ENCODE measurements at regions not wholly inside any gene's neighbourhood (a gene's known extent, or its start where the extent isn't known, plus 50 kb on each side); places are given as distances from the start of the nearest gene placed in this dataset.
"Not testable (repeated sequence)": the region's sequence is repeated elsewhere in the genome, so short reads cannot be mapped to it uniquely, and the experiment has no call there.

DNA sequence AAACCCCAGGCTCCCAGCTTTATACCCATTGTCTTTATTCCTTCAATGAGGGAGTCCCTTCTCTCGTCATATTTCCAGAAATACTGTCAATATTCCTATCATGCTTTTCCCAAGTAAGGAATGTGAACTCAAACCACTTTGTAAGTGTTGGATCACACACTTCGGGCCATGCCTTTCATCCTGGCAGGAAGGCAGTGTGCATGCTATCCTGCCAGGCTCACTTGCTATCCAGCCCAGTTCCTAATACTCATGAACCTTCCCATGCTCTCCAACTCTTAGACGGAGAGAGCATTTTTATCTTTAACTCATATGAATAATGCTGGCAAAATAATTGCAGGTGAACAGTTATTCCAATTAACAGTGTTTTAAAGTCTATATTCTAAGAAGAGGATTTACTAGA is 639.9 kb upstream of the ACO1 start:
- DNase-seq (ENCODE audit: low read depth), result no peak

DNA sequence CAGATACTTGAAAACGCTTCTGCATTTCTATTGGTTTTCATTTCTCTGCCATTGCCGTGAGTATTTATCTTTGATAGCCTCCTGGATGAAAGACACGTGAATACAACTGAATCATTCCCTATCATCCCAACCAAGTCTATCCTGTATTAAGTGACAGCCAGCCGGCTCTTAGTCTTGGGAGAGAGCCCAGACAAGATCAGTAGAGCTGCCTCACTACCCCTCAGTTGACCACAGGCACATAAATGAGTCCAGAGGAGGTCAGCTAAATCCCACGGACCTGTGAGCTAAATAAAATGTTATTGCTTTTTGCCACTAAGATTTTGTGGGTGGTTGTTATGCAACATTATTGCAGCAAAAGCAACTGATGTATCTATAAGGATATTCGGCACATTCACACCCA is 639.0 kb upstream of the ACO1 start:
- peak; percentile 18 for DNase-seq (ENCODE audit: low read depth)

DNA sequence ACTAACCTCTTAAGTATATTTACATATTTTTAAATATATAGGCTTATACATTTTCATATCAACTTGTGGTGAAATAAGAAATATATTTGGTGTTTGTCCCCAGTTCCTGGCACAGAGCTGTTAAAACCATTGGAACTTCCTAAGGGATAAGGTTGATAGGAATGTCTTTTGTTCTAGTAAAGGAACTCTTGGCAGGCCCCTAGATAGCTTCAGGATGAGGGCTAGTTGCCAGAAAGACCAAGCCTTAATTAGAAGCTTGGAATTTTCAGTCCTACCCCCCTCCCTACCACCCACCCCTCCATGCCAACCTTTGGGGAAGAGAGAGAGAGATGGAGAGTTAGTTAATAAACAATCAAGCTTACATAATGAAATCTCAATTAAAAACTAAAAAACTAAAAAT is 638.6 kb upstream of the ACO1 start:
- DNase-seq (ENCODE audit: low read depth), result no peak

DNA sequence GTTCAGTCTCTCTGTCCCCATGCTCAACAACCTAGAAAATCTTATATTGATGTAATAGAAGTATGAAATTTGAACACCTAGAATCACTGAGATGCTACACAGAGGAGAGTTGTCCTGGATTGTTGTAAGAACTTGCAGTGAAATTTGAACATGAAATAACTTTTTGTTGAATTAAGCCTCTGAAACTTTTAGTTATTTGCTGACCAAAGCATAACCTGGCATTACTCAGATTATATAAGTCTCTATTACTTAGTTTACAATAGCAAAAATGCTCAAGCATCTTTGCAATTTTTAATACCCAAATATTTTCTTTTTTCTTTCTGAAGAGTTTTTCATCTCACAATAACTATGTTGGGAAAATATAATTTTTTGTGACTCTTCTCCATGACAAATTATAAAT is 630.7 kb upstream of the ACO1 start:
- DNase-seq (ENCODE audit: low read depth), result no peak

DNA sequence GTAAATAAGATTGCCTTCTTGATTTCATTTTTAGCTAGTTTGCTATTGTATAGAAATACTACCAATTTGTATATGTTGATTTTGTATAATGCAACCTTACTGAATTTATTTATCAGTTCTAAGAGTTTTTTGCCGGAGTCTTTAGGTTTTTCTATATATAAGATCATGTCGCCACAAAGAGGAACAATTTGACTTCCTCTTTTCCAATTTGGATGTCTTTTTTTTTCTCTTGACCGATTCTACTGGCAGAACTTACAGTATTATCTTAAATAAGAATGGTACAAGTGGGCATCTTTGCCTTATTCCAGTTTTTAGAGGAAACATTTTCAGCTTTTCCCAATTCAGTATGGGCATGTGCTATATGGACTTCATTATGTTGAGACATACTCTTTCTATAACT is 624.7 kb upstream of the ACO1 start:
- DNase-seq (ENCODE audit: low read depth), result no peak

DNA sequence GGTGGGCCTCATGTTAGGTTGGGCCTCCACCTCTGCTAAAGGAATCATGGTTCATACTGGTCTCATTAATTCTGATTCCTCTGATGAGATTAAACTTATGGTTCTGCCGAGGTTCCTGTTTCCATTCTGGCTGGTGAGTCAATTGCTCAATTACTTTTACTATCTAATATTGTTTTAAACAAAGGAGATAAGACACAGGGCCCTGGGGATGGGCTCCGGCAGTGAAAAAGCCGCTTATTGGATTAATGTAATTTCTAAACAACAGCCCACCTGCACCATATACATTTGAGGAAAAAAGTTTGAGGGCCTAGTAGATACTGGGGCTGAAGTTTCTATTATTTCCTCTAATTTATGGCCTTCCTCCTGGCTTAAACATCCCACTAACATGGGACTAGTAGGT is 610.4 kb upstream of the ACO1 start:
- DNase-seq (ENCODE audit: low read depth), result not testable (repeated sequence)

DNA sequence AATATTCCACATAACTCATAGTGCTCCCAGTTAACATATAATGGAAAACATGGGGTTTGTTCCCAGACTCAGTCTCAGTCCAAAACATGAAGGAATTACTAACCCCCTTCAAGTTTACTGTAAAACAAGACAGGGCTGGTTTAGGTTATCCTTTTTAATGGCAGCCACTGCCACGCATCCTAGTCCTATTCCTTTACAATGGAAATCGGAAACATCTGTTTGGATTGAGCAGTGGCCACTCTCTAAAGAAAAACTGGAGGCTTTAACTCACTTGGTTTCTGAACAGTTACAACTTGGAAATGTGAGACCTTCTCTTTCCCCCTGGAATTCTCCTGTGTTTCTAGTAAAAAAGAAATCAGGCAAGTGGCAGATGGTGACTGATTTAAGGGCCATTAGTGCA is 609.9 kb upstream of the ACO1 start:
- DNase-seq (ENCODE audit: low read depth), result no peak

DNA sequence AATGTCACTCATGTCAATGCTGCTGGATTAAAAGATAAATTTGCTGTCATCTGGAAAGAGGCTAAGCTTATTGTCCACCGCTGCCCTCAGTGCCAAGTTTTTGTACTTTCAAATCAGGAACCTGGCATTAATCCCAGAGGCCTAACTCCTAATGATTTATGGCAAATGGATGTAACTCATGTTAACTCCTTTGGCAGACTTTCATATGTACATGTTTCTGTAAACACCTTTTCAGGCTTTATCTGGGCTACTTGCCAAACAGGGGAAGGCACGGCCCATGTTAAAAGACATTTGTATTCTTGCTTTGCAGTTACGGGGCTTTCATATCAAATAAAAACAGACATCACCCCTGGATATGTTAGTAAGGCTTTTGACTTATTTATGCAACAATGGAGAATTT is 608.0 kb upstream of the ACO1 start:
- peak; percentile 63 for DNase-seq (ENCODE audit: low read depth)

DNA sequence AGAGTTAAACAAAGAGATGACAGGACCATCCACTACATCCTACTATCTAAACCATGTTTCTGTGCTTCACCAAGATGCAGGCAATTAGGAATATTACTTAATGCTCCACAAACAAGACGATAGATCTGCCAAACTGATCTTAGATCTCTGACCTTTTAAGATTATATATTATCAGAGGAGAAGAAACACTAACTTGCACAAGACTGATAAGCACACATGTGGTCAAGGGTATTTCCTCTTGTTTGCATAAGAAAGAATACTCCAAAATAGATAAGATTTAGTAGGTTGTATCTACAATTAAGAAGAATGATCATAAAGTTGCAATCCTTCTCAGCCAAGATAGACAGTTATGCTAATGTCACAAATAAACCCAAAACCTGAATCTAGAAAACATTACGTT is 601.0 kb upstream of the ACO1 start:
- DNase-seq (ENCODE audit: low read depth), result no peak

DNA sequence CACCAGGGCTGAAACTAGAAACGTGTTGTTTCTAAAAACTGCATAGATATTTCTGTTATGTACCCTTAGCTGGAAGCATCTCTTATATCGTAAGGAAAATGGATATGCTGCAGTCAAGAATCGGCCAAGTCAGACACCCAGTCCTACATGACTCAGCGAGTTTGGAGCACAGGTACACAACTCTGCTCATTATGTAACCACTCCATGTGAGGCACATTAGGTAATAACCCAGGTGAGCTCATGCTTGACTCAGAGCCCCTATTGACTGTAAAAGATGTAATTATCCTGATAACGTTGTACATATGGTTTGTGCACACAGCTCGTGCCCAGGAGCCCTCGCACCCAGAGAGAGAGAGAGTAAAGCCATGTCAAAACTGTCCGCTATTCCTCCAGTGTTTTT is 593.7 kb upstream of the ACO1 start:
- no peak for DNase-seq (ENCODE audit: low read depth)

DNA sequence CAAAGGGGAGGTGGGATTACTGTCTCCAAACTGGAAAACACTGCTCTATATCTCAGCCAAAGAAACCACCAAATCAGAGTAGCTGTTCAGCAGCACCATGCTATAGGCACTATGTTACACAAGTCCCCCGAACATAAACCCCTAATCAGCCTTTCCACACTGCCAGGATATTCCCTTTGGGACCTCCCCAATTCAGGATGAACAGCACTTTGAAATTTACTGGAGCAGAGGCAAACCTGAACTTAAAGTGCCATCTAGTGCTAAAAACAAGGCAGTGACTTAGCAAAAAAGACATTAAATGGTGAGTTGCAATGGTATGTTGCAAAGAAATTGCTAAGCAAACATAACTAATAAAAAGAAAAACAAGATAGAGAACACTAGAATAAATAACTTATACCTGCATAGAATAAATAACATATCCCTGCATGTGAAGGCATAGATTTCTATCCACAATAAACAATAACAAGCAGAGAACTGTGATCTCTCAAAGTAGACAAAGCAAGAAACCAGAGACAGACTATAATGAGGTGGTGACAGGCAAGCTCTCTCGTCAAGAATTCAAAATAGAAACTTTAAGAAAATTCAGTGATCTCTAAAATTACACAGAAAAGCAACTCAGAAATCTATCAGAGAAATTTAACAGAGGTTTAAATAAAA is 584.4 kb upstream of the ACO1 start:
- peak; percentile 30 for DNase-seq (ENCODE audit: low read depth)

DNA sequence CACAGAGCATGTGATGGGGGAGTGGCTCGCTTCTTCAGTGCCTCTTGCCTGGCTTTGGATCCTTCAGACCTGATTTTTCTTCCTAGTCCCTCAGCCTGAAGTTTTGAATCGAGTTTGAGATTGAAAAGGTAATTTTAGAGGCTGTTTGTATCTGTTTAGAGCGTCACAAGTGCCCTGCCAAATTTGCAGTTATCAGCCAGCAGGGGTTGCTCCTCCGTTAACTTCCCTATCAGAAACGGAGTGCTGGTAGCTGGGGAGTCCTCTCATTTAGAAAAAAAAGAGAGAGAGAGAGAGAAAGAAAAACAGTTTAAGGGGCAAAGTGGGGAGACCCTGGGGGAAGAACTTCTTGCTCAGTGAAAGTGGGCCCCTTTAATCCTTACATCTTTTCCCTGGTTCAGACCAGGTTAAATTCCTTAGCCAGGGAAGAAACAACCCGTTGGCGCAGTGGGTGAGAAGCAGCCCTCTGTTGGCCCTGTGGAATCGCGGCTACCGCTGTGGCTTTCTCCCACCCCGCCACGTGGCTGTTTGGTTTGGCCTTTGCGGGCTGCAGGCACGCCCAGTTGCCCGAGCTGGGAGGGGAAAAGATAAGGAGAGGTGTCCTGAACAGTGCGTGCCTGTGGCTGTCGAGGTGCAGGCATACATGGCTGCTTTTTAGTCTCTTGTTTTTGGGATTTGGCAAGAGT is 576.7 kb upstream of the ACO1 start:
- peak; percentile 31 for DNase-seq (ENCODE audit: low read depth)

DNA sequence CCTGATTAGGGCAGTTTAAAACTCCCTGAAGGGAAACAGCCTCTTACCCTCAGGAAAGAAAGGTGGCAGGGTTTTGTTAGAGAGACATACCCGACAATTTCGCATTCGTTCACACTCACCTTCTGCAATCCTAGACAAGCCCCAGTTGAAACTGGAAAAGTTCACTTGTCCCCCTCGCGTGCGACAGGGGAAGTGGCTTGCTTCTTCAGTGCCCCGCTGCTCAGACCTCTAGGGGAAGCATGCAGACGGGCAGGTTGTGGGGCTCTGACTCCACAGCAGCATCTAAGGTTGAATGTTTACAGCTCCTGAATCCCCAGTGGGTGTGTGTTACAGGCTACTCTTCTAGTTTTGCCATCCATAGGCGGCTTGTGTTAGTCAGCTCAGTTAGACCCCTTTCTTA is 575.7 kb upstream of the ACO1 start:
- DNase-seq (ENCODE audit: low read depth), result no peak

DNA sequence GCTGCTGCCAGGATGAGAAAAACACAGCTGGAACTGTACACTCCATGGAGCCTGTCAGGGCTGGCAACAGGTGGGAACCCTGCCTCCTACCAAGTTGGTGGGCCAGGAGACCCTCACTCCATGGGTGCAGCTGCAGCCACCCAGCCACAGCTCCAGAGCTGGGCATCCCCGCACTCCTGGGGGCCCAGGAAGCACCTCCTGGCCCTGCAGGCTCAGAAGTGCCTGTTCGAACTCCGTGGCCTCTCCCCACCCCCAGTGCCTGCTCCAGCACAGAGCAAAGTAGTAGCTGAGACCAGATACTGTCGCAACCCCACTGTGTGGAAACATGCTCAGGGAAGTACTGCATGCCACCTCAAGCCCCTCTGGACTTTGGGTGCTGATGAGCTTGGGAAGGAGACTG is 564.0 kb upstream of the ACO1 start:
- DNase-seq (ENCODE audit: low read depth), result no peak

DNA sequence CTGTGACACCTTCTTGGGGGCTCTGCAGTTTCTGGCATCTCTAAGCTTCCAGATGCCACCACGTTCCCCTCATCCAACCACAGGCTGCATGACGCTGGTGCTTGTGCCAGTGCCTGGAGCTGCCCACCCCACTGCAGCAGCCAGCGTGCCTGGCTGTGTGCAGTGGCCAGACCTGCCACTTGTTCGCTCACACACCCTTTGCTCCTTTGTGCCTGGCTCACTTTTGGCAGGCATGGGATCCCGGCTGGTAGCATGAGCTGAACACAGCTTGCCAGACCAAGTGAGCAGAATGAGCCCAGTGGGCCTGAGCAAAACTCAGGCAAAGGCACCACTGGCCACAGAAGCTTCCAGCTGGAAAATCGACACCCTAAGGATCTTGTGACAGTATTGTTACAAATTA is 562.9 kb upstream of the ACO1 start:
- no peak for DNase-seq (ENCODE audit: low read depth)

DNA sequence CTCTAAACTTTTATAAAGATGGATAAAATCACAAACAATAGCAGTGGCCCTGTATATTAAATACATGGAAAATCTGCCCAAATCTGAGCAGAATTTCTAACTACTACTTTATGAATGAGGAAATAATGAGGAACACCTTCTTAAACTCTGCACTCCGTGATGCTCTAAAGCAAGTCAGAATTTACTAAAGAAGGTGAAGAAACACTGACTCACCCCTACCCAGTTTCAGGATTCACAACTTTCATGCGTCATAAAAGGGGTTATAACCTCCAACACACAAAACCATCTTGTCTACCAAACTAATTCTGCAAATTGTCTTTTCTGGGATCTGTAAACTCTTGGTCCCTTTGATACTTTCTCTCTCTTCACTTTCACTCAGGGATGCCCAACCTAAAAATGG is 561.1 kb upstream of the ACO1 start:
- DNase-seq (ENCODE audit: low read depth), result no peak

DNA sequence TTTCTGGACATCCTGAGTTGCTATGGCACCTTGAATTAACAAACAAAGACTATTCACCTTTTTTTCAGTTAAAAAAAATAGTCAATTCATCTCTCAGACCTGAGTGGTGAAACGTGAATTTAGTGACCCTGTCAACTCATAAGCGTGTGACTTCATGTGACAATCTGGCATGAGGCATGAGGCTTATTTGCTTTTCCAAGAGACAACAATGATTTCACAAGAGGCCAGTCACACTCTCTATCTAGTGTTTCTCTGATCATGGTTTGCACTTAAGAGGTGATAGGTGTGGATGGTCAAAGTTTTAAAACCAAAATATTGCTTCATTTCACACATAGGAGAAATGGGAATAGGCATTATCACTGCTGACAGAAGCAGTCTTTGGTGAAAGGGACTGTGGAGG is 559.6 kb upstream of the ACO1 start:
- no peak for DNase-seq (ENCODE audit: low read depth)

DNA sequence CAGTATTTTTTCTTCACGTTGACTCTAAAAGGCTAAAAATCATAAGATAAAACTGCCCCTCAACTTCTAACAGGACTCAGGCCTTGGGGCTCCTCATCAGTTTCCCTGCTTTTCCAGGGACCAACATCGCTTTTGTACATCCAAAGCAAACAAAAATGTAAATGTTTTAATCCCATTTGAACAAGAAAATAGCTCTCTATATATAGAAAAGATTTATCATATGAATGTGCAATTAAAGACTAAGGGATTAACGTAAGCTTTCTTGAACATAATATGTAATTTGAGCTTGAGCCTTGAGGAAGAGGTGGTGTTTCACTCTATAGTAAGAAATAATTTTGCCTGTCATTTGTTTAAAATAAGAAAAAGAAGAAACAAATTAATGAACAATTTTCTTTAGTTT is 547.2 kb upstream of the ACO1 start:
- no peak for DNase-seq (ENCODE audit: low read depth)

DNA sequence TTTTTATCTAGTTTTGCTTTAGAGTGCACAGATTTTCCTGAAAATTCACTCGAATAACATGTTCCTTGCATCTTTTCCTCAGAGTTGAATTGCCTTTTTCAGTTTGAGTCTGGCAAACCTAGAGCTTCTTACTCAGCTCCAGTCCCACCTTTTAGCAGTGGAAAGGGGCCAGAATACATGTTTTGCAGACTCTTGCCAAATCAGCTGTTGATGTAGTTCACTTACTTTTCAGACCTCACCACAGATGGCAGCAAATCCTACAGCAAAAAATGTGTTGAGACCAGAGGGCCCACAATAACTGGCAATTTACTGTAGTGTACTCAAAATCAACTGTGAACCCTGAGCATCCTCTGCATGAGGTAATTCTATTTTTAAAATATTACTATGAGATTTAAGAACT is 545.2 kb upstream of the ACO1 start:
- DNase-seq (ENCODE audit: low read depth), result peak; percentile 55

DNA sequence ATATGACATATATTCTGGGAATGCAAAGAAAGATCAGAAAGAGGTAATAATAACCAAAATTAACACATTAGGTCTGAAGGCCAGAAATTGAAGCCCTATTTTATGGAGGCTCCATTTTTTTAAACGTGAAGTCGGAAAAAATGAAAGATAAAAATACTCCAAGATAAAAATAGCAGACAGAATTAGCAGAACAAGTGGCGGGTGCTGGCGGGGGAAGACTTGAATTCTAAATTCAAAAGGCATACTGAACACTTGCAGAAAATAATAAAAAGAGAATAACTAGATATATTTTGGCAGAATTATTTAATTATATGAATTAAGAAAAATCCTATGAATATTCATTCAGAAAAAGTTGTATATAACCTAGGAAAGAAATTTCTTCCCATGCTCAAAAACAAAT is 543.7 kb upstream of the ACO1 start:
- DNase-seq (ENCODE audit: low read depth), result no peak

DNA sequence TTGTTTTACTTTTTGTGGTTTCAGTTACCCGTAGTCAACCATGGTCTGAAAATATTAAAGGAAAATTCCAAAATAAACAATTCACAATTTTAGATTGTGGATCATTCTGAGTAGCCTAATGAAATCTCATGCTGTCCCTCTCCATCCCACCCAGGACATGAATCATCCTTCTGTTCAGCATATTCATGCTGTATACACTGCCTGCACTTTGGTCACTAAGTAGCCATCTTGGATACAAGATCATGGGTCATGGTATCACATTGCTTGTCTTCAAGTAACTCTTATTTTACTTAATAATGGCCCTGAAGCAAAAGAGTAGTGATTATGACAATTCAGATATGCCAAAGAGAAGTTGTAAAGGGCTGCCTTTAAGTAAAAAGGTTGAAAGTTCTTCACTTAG is 536.5 kb upstream of the ACO1 start:
- DNase-seq (ENCODE audit: low read depth), result peak; percentile 82

DNA sequence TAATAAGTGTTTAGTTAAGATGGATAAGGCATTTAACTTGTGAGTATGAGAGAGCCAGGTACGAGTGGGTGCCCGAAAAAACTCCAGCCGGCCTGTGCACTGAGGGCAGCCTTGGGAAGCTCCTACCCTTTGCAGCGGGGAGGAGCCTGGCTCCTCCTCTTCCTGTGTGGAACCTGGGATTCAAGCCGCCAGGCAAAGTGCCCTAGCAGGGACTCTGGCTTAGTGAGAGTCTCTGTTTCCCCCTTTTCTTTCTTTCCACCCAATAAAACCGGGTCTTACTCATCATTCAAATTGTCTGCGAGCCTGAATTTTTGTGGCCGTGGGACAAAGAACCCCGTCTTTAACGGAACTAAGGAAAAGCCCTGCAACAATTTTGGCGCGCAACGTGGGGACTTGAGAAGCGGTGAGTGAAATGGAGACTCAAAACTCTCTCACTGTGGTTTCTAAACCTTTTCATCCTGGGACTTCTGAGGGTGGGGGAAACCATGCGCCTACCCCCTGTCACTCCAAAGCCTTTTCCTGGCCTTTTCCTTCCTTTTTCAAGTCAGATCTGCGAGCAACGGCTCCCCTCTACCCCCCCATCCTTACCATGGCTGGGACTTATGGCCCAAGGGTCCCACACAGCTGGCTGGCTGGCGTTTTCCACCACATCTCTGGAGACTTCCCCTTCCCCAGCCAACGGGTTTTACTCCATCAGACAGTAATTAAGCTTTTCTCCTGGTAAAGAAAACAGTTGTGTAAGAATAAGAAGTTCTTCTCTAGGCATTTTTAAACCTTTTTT is 535.7 kb upstream of the ACO1 start:
- DNase-seq (ENCODE audit: low read depth), result peak; percentile 89

DNA sequence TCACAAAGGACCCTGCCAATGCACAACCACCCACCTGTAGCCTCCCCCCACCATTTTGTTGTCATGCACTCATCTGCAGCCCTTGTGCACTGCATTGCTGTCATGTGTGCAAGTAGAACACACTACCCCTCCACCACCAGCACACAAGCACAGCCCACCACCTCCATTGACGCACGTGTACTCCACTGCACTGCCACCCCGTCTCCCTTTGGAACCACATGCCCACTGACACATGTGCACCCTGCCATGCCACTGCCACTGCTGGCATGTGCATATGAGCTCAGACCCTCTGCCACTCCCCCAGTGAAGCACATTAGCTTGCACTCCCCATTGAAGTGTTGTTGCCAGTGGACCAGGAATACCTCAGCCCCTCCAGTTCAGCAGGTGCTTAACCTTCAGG is 530.3 kb upstream of the ACO1 start:
- no peak for DNase-seq (ENCODE audit: low read depth)
